Neural cell (in vitro differentiated cells): ENCODE measurements at regions not wholly inside any gene's neighbourhood (a gene's known extent, or its start where the extent isn't known, plus 50 kb on each side); places are given as distances from the start of the nearest gene placed in this dataset.

Source experiments
- H2AFZ ChIP-seq: fragments of 200-600, 300-800 bp; sonication (generic), shearing (Covaris generic); 2 replicates; pipeline ENCODE4 v1.6.0; 2014; ENCODE audit warnings: low read depth, mild to moderate bottlenecking, antibody characterized with exemption, low read length, moderate library complexity
- H3F3A ChIP-seq: fragments of 200-600 bp; shearing (Covaris generic); 2 replicates; pipeline ENCODE4 v1.6.1; 2016; ENCODE audit warnings: mild to moderate bottlenecking, moderate library complexity, mixed read lengths, antibody characterized with exemption, low read length; ENCODE audit not compliant: insufficient read depth, poor library complexity, severe bottlenecking
- H3K27ac ChIP-seq: fragments of 200-600, 300-800 bp; sonication (generic), shearing (Covaris generic); 2 replicates; pipeline ENCODE4 v1.5.1; 2014; ENCODE audit warnings: mild to moderate bottlenecking, low read length, moderate library complexity
- H3K27me3 ChIP-seq: fragments of 300-800, 200-600 bp; sonication (generic), shearing (Covaris generic); 2 replicates; pipeline ENCODE4 v1.6.0; 2014; ENCODE audit warnings: mild to moderate bottlenecking, low read depth, low read length, moderate library complexity; ENCODE audit not compliant: insufficient read depth
- H3K36me3 ChIP-seq: fragments of 300-800, 200-600 bp; sonication (generic), shearing (Covaris generic); 2 replicates; pipeline ENCODE4 v1.5.1; 2014; ENCODE audit warnings: mild to moderate bottlenecking, antibody characterized with exemption, low read length, moderate library complexity; ENCODE audit not compliant: insufficient read depth
- H3K4me2 ChIP-seq: fragments of 300-800, 200-600 bp; sonication (generic), shearing (Covaris generic); 2 replicates; pipeline ENCODE4 v1.6.0; 2014; ENCODE audit warnings: mild to moderate bottlenecking, low read length
- H3K4me3 ChIP-seq: fragments of 300-800, 200-600 bp; sonication (generic), shearing (Covaris generic); 2 replicates; pipeline ENCODE4 v1.5.1; 2014; ENCODE audit warnings: mild to moderate bottlenecking, low read length, moderate library complexity
- H3K79me2 ChIP-seq: fragments of 200-600 bp; shearing (Covaris generic); replicated peaks from 2 replicates; pipeline ENCODE4 v1.6.0; 2014; ENCODE audit warnings: mild to moderate bottlenecking, low read length, moderate library complexity; ENCODE audit not compliant: insufficient read depth
- H3K9ac ChIP-seq: fragments of 300-800, 200-600 bp; sonication (generic), shearing (Covaris generic); 2 replicates; pipeline ENCODE4 v1.6.1; 2016; ENCODE audit warnings: mild to moderate bottlenecking, low read length, mixed read lengths
- H3K9me2 ChIP-seq: fragments of 200-600 bp; shearing (Covaris generic); 2 replicates; pipeline ENCODE4 v1.6.1; 2016; ENCODE audit warnings: mild to moderate bottlenecking, low read length, mixed read lengths; ENCODE audit not compliant: insufficient read depth
- H3K9me3 ChIP-seq: fragments of 200-600, 300-800 bp; sonication (generic), shearing (Covaris generic); 2 replicates; pipeline ENCODE4 v1.6.1; 2016; ENCODE audit warnings: mild to moderate bottlenecking, mixed run types, low read length, moderate library complexity, mixed read lengths
- H4K20me1 ChIP-seq: fragments of 200-600 bp; shearing (Covaris generic); 2 replicates; pipeline ENCODE4 v1.6.1; 2016; ENCODE audit warnings: mild to moderate bottlenecking, mixed run types; ENCODE audit not compliant: insufficient read depth
- CTCF ChIP-seq: fragments of 450-650 bp; IDR thresholded peaks from 2 replicates; pipeline ENCODE4 v1.5.1; 2014; ENCODE audit warnings: antibody characterized with exemption, mild to moderate bottlenecking, moderate library complexity; ENCODE audit not compliant: poor library complexity, severe bottlenecking
- EP300 ChIP-seq: fragments of 450-650 bp; conservative IDR thresholded peaks from 2 replicates; pipeline ENCODE4 v1.6.1; 2014; ENCODE audit warnings: antibody characterized with exemption, mild to moderate bottlenecking, moderate library complexity; ENCODE audit not compliant: poor library complexity, severe bottlenecking
- EZH2 ChIP-seq: fragments of 200-600, 300-800 bp; shearing (Covaris generic), sonication (generic); IDR thresholded peaks from 2 replicates; pipeline ENCODE4 v1.6.1; 2014; ENCODE audit warnings: antibody characterized with exemption, low read length, borderline replicate concordance, mild to moderate bottlenecking; ENCODE audit not compliant: insufficient read depth, poor library complexity, severe bottlenecking
- MXI1 ChIP-seq: fragments of 450-650 bp; conservative IDR thresholded peaks from 2 replicates; pipeline ENCODE4 v1.6.1; 2014; ENCODE audit warnings: antibody characterized with exemption, mild to moderate bottlenecking; ENCODE audit not compliant: poor library complexity, severe bottlenecking
- POLR2AphosphoS5 ChIP-seq: IDR thresholded peaks from 2 replicates; pipeline ENCODE4 v1.6.1; 2012
- RAD21 ChIP-seq: fragments of 450-650 bp; conservative IDR thresholded peaks from 2 replicates; pipeline ENCODE4 v1.6.1; 2014; ENCODE audit warnings: antibody characterized with exemption, mild to moderate bottlenecking, moderate library complexity
- SMC3 ChIP-seq: fragments of 450-650 bp; conservative IDR thresholded peaks from 2 replicates; pipeline ENCODE4 v1.6.1; 2014; ENCODE audit warnings: antibody characterized with exemption, mild to moderate bottlenecking, moderate library complexity; ENCODE audit not compliant: poor library complexity
- TAF1 ChIP-seq: IDR thresholded peaks from 2 replicates; pipeline ENCODE4 v1.6.1; 2012; ENCODE audit warnings: low read depth
- TF ChIP-seq, protein P1 (sequence below): IDR thresholded peaks from 2 replicates; pipeline ENCODE4 v1.6.1; 2012; ENCODE audit warnings: borderline replicate concordance

DNA sequence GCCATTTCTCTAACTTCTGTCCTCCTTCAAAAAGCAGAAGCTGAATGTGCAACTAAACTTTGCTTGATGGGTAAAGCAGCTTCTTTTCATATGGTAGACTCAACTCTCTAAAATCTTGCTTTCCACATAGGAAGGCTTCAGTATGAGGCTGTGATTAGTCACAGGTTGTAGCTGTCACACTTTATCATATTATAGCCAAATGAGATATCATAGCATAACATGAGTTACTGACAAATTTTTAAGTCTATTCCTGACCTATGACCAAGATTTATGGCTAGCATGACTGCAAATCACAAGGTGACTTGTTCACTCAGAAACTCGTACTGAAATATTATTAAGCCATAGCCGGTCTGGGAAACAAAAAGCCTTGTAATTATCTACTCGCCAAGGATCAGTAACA is 998.6 kb downstream of the RPA4 start:
- Histone ChIP-seq H3K9ac (no peak overlapping the region), H3K27ac (no peak overlapping the region), H3K27me3 (no peaks in the 10 kb centered on the region), H3F3A (no peaks in the 10 kb centered on the region), H3K36me3 (no peaks in the 10 kb centered on the region), H4K20me1 (no peaks in the 10 kb centered on the region), H3K9me2 (no peaks in the 10 kb centered on the region), H3K9me3 (no peaks in the 10 kb centered on the region), H2AFZ (no peak overlapping the region), H3K4me2 (no peak overlapping the region), H3K79me2 (no peaks in the 10 kb centered on the region), H3K4me3 (no peak overlapping the region)
- TF ChIP-seq SMC3: no peak
- no peak for TF ChIP-seq EP300
- TF ChIP-seq RAD21: no peak
- TF ChIP-seq, protein P1, sequence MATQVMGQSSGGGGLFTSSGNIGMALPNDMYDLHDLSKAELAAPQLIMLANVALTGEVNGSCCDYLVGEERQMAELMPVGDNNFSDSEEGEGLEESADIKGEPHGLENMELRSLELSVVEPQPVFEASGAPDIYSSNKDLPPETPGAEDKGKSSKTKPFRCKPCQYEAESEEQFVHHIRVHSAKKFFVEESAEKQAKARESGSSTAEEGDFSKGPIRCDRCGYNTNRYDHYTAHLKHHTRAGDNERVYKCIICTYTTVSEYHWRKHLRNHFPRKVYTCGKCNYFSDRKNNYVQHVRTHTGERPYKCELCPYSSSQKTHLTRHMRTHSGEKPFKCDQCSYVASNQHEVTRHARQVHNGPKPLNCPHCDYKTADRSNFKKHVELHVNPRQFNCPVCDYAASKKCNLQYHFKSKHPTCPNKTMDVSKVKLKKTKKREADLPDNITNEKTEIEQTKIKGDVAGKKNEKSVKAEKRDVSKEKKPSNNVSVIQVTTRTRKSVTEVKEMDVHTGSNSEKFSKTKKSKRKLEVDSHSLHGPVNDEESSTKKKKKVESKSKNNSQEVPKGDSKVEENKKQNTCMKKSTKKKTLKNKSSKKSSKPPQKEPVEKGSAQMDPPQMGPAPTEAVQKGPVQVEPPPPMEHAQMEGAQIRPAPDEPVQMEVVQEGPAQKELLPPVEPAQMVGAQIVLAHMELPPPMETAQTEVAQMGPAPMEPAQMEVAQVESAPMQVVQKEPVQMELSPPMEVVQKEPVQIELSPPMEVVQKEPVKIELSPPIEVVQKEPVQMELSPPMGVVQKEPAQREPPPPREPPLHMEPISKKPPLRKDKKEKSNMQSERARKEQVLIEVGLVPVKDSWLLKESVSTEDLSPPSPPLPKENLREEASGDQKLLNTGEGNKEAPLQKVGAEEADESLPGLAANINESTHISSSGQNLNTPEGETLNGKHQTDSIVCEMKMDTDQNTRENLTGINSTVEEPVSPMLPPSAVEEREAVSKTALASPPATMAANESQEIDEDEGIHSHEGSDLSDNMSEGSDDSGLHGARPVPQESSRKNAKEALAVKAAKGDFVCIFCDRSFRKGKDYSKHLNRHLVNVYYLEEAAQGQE: no peak
- no peak for TF ChIP-seq TAF1

DNA sequence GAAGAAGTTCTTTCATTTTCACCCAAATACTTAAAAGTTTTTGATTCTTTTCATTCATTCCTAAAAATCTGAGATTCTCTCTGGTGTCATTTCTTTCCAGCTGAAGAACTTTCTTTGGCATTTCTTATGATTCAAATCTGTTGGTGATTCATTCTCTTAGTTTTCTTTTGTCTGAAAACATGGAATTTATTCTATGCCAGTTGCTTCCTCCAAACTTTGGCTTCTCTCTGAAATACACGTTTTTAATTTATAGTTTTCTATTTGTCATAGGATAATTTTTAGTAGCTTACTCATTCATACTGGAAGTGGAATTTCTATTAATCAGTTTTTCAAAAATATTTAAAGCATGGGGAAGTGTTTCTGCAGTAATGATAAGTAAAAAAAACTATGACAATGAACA is 1012.0 kb downstream of the RPA4 start:
- Histone ChIP-seq H3K27ac (no peak overlapping the region), H3K4me3 (no peak overlapping the region), H3K9ac (no peak overlapping the region), H3K36me3 (no peaks in the 10 kb centered on the region), H4K20me1 (no peaks in the 10 kb centered on the region), H2AFZ (no peak overlapping the region), H3K4me2 (no peak overlapping the region), H3F3A (no peaks in the 10 kb centered on the region), H3K79me2 (no peaks in the 10 kb centered on the region), H3K9me2 (no peaks in the 10 kb centered on the region), H3K27me3 (no peaks in the 10 kb centered on the region), H3K9me3 (no peaks in the 10 kb centered on the region)
- TF ChIP-seq RAD21: no peak
- no peak for TF ChIP-seq EZH2
- no peak for TF ChIP-seq CTCF
- no peak for TF ChIP-seq TAF1
- TF ChIP-seq SMC3: no peak
- no peak for TF ChIP-seq MXI1
- no peak for TF ChIP-seq EP300
- TF ChIP-seq, protein P1: no peak
- TF ChIP-seq POLR2AphosphoS5: no peak
